A549 (cell line): ENCODE measurements at regions not wholly inside any gene's neighbourhood (a gene's known extent, or its start where the extent isn't known, plus 50 kb on each side); places are given as distances from the start of the nearest gene placed in this dataset.

ENCODE experiments used
- BHLHE40 ChIP-seq: IDR thresholded peaks from 2 replicates; pipeline ENCODE4 v1.6.1; 2012; ENCODE audit warnings: low read depth, low read length, inconsistent platforms
- CHD4 ChIP-seq: fragments of 200-600 bp; sonication (generic); IDR thresholded peaks from 2 replicates; pipeline ENCODE4 v1.6.1; 2016; ENCODE audit warnings: antibody characterized with exemption, mild to moderate bottlenecking, borderline replicate concordance
- NFE2L2 ChIP-seq: fragments of 150-350 bp; conservative IDR thresholded peaks from 2 replicates; pipeline ENCODE4 v1.6.1; 2014; ENCODE audit warnings: low read length
- POLR2A ChIP-seq: IDR thresholded peaks from 2 replicates; pipeline ENCODE4 v1.6.1; 2012; ENCODE audit warnings: mild to moderate bottlenecking, low read length
- RAD21 ChIP-seq, 2 experiments: fragments of >200 bp in 1 of 2; sonication (Bioruptor Twin) in 1 of 2; formaldehyde crosslinking in 1 of 2; IDR thresholded peaks in 1 of 2; conservative IDR thresholded peaks in 1 of 2; 2 replicates in 1 of 2; 3 replicates in 1 of 2; pipeline ENCODE4 v1.6.1; 2012 to 2018; ENCODE audit warnings: inconsistent platforms in 1 of 2
- TF ChIP-seq, protein P1 (sequence below): fragments of >200 bp; sonication (Bioruptor Twin); formaldehyde crosslinking; IDR thresholded peaks from 3 replicates; pipeline ENCODE4 v1.5.1; 2016

GRCh38 chr1:5798904-5799303 lies 193.3 kb downstream of the NPHP4 start:
- TF ChIP-seq, protein P1, sequence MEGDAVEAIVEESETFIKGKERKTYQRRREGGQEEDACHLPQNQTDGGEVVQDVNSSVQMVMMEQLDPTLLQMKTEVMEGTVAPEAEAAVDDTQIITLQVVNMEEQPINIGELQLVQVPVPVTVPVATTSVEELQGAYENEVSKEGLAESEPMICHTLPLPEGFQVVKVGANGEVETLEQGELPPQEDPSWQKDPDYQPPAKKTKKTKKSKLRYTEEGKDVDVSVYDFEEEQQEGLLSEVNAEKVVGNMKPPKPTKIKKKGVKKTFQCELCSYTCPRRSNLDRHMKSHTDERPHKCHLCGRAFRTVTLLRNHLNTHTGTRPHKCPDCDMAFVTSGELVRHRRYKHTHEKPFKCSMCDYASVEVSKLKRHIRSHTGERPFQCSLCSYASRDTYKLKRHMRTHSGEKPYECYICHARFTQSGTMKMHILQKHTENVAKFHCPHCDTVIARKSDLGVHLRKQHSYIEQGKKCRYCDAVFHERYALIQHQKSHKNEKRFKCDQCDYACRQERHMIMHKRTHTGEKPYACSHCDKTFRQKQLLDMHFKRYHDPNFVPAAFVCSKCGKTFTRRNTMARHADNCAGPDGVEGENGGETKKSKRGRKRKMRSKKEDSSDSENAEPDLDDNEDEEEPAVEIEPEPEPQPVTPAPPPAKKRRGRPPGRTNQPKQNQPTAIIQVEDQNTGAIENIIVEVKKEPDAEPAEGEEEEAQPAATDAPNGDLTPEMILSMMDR = no peak
- TF ChIP-seq POLR2A (no peak), RAD21 (conservative IDR thresholded peaks at IDR 0.05 in 1 of 2, IDR thresholded peaks at IDR 0.05 in 1 of 2) (no peak), NFE2L2 (no peak), CHD4 (no peak), BHLHE40 (no peak)
